ENCODE measurements at regions not wholly inside any gene's neighbourhood (a gene's known extent, or its start where the extent isn't known, plus 50 kb on each side); places are given as distances from the start of the nearest gene placed in this dataset.
"Not testable (repeated sequence)": the region's sequence is repeated elsewhere in the genome, so short reads cannot be mapped to it uniquely, and the experiment has no call there.

- DNase-seq = no peak
These were observed 150.0 kb downstream of the NFKBIZ start for GRCh38 chr3:101999177-101999779.

GRCh38 chr3:102000620-102001209 lies 151.4 kb downstream of the NFKBIZ start:
- DNase-seq = no peak

GRCh38 chr3:102002056-102002455 lies 152.7 kb downstream of the NFKBIZ start:
- DNase-seq = no peak

GRCh38 chr3:102004561-102004960 lies 155.2 kb downstream of the NFKBIZ start:
- DNase-seq = no peak

GRCh38 chr3:102005551-102005950 lies 156.2 kb downstream of the NFKBIZ start:
- DNase-seq = no peak

GRCh38 chr3:102006812-102007485 lies 157.6 kb downstream of the NFKBIZ start:
- DNase-seq = no peak

GRCh38 chr3:102008436-102008835 lies 159.1 kb downstream of the NFKBIZ start:
- not testable (repeated sequence) for DNase-seq

GRCh38 chr3:102016417-102016816 lies 167.1 kb downstream of the NFKBIZ start:
- DNase-seq = no peak

GRCh38 chr3:102017784-102018183 lies 168.5 kb downstream of the NFKBIZ start:
- no peak for DNase-seq

GRCh38 chr3:102018551-102018950 lies 169.2 kb downstream of the NFKBIZ start:
- DNase-seq = no peak

GRCh38 chr3:102020735-102021134 lies 171.4 kb downstream of the NFKBIZ start:
- DNase-seq = no peak

- no peak for DNase-seq
These were observed 175.1 kb downstream of the NFKBIZ start for GRCh38 chr3:102024270-102024904.

- no peak for DNase-seq
These were observed 176.4 kb downstream of the NFKBIZ start for GRCh38 chr3:102025606-102026270.

- DNase-seq = no peak
These were observed 177.3 kb downstream of the NFKBIZ start for GRCh38 chr3:102026656-102027055.

- DNase-seq = no peak
These were observed 181.3 kb downstream of the NFKBIZ start for GRCh38 chr3:102030661-102031060.

GRCh38 chr3:102031834-102032233 lies 182.5 kb downstream of the NFKBIZ start:
- no peak for DNase-seq

GRCh38 chr3:102032491-102033383 lies 183.4 kb downstream of the NFKBIZ start:
- DNase-seq = no peak

GRCh38 chr3:102034639-102035451 lies 185.5 kb downstream of the NFKBIZ start:
- DNase-seq = no peak

- no peak for DNase-seq
These were observed 186.7 kb downstream of the NFKBIZ start for GRCh38 chr3:102036017-102036416.

GRCh38 chr3:102036472-102036871 lies 187.2 kb downstream of the NFKBIZ start:
- DNase-seq = no peak

GRCh38 chr3:102037209-102037608 lies 187.9 kb downstream of the NFKBIZ start:
- no peak for DNase-seq
